Activated effector memory CD4-positive, alpha-beta T cell treated with Interleukin-2 at 50 U/mL for 16 hours (primary cell): ENCODE measurements at regions not wholly inside any gene's neighbourhood (a gene's known extent, or its start where the extent isn't known, plus 50 kb on each side); places are given as distances from the start of the nearest gene placed in this dataset.

Source experiments
- DNase-seq: peaks from one replicate; pipeline ENCODE4 v3.0.0-alpha.2; 2020

DNA sequence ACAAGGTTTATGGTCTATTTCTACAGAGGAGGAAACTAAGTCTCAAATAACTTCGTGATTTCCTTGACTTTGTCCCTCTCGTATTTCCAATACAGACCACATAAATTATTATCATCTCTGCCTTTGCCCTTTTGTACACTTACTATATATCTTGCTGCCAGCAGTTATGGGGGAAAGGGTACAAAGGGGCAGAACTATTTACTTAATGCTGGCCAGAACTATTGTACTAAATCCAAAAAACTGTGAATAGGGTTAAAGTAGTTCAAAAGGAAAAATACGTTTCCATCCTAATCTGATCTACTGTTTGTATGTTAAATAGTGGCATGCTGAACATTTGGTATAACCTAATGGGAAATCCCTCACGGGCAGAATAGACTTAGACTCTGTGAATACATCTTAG is 537.3 kb upstream of the SEMA6D start:
- DNase-seq = no peak

DNA sequence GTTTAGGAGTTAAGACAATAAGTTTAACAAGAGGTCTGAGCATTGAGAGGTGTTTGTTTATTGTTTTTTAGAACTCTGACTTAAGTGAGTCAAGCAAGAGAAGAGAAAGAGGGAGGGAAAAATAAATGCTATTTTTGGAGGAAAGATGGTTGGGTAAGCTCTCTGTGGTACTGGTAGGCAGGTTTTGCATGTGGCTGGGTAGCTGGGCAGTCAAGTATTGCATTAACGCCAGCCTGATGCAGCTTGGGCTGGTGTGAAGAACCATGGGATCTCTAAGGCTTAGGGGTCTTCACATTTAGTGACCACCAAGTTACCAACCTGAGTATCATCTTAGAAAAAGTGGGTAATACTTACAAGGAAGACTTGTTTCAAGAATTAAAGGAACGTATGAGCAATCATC is 534.5 kb upstream of the SEMA6D start:
- DNase-seq = no peak

DNA sequence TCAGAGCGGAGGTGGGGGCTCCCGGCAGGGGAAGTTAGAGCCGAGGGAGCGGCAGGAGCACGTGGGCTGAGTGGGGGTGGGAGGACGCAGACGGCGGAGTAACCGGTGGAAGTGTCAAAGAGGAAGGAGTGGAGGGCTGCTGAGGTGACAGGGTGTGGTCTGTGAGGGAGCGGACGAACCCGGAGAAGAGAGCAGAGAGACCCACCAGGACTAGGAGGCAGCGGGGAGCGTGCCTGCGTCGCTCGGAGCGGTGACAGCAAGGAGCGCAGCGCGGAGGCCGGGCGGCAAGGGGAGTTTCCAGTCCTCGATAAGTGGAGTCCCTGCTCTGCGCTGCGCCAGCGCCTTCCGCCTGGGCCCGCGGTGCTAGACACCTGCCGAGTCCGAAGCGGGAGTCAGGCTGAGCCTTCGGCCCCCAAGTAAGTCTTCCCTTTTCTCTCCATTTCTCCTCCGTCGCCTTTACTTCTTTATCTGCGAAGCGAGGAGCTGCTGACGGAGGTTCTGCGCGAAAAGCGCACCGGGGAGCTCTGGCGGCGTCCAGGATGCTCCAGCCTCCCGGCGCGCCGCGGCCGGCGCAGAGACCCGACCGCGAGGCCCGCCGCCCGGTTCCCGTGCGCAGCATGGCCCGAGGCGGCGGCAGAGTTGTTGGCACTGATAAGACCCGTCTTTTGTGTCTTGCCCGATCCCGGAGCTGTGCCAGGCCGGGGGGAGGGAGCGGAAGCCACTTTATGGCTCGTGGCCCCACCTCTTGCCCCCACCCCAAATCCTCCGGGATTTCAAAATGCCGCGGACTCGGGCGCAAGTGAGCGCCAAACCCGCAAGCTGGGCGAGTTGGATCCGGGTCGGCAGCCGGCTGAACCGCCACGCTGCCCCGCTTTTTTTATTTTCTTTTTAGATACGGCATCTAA is 533.0 kb upstream of the SEMA6D start:
- no peak for DNase-seq

DNA sequence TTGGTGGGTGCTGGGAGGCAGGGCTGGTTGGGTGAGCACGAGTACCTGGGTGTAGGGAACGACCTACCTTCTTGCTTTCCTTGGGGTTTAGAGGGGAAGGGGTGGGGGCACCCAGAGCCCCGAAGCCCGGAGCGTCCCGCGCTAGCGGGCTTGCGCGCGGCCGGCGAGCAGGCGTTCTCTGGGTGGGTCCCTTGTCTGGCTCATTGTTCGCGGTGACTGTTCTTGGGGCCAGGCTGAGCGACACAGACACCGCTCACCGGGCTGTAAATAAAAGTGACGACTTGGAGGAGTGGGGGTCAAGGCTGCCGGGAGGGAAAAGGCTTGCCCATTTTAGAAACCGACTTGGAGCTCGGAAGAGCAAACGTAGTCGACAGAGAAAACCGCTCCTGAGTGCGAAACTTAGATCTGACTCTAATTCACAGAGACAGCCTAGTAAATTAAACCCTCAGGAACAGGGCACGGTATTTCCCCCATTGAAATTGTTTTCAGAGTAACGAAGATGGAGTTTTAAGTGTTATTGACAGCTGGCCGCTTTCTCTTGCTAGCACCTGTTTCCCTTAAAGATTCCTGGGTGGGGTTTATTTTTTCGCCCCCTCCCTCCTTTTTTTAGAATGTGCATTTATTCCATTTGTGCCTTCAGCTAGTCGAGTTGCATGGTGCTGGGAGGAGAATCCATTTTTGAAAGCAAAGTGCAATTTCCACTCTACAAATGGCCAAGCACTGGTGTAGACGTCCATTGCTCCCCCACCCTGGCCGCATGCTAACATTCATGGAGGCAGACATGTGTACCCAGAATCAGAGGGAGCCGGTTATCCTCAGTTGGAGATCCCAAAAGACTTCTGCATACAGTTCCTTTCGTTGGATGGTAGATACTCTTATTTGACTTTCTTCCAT is 532.1 kb upstream of the SEMA6D start:
- DNase-seq = no peak

DNA sequence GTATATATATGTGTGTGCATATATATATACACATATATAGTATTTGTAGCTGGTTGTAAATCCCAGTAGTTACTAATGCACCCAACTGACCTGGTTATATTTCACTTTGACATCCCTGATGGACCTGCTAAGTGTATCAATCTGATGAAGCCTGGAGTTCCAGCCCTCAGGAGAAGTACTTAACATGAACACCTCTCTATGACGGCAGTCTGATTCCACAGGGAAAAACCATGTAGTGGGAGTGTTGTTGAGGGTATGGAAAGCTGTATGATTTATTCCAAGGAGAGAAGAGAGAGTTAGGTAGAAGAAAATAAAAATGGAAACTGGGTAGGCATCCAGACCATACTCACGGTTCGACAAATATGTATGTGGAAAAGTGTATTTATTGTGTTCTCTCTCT is 531.2 kb upstream of the SEMA6D start:
- no peak for DNase-seq

DNA sequence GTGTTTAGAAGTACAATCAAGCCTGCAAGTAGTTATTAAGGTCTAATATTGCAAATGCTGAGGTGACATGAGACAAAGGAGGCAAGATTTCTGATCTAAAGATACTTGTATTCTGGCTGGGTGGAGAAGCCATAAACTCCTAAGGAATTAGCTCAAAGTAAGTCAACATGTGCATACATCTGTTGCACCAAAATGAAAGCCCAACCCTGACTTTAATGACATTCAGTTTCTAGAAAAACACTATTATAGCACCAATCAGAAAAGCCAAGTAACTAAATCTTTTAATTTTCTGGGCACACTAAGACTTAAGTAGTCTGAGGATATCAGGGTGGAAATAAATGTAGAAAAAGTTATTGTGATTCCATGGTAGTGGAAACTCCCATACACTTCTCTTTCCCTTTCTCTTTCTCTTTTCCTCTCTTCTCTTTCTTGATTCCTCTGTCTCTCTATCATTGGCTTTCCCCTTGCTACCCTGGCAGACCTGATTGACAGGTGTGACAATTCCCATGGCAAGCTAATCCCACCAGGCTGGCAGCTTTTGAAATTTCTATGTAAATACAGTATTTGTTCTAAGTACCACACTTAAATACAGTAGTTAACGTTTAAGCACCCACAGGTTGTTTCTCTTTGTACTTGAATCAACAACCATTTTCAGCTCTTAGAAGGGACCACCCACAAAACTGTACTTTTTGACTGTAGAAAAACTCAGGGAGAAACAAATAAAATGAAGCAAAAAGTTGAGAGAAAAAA is 528.4 kb upstream of the SEMA6D start:
- DNase-seq = no peak

DNA sequence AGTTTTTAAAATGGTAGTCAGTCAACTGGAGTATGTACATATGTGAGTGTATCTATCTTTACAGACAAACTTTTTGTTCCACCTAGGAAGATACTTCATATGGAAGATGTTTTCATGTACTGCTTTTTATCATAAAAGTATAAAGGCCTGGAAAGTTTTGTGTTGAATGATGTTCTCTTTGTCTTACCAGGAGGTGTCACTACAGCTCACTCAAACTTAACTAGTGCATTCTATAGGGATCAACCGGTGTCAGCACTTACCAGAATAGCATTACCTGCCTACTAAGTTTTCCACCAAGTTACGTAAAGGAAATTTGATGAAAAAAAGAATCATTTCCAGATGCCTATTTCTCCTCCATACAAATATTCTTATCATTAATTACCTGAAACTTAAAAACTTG is 522.6 kb upstream of the SEMA6D start:
- no peak for DNase-seq

DNA sequence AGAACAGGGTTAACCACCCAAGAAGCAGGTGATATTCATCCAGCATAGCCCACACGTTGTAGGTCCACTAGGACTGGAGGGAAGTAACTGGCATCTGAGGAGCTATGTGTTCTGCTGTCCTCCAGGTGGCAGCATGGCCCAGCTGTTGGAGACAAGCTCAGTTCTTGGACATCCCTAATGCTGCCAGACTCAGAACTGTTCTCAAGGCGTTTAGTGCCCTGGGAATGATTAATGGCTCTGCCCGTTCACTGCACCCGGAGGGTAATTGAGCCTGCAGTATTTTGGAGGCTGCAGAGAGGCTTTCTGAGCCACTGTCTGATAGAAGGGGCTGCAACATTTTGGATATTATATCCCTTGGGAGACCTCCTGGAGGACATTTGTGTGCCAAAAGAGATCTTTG is 521.3 kb upstream of the SEMA6D start:
- no peak for DNase-seq

DNA sequence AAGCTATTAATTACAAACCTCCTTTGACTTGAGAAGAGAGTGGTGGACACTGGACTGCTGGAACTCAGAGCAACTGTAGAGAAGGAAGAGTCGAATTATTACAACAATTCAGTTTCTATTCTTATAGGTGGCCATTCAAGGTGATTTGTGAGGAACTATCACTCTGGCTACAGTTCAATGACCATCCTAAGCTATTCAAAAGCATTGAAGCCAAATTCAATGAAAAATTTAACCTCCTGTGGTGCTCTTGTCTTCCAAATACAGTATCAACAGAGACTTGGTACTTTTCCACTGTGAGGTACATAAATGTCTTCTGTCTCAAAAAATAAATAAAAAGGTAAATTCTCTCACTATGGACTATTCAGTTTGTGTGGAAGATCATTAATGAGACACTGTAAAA is 513.3 kb upstream of the SEMA6D start:
- no peak for DNase-seq

DNA sequence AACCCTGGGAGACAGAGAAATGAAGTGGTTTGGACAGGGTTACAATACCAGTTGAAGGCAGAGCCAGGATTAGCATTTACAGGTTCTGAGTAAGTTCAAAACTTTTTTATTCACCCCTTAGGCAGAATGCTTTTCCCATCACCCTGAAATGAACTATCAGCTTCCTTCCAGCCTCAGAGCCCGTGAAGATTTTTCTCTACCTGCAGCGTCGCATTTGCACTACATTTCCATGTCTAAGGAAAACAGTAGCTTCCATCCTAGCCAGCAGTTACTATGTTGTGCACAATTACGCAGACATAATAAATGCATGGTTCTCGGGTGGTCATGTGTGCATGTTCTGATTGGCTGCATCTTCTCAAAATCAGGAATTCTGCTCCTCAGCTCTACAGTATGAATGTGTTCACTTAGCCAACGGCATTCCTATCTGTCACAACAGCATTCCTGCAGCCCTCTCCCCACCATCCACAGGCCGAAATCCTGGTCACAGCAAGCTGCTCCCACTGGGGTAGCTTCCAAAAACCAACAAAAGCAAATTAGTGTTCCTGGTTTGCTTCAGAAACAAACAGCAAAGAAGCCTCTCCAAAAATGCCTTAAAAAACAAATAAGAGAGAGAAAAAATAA is 510.8 kb upstream of the SEMA6D start:
- DNase-seq = no peak

DNA sequence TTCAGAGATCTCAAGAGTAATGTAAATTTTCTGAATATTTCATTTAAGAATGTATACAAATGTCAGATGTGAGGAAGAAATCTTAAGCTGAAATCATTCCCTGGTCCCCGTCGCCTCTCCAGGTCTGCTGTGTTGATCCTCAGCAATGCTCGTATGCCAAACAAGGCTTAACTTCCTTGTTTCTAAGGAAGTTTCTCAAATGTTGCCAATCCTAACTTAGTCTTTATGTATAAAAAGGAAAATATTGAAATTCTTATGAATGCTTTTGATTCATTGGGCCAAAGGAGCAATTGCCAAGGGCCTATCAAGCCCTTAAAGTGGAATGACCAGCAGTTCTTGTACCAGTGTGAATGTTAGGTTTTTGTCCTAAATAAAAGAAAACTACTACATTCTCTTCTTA is 507.7 kb upstream of the SEMA6D start:
- DNase-seq = no peak

DNA sequence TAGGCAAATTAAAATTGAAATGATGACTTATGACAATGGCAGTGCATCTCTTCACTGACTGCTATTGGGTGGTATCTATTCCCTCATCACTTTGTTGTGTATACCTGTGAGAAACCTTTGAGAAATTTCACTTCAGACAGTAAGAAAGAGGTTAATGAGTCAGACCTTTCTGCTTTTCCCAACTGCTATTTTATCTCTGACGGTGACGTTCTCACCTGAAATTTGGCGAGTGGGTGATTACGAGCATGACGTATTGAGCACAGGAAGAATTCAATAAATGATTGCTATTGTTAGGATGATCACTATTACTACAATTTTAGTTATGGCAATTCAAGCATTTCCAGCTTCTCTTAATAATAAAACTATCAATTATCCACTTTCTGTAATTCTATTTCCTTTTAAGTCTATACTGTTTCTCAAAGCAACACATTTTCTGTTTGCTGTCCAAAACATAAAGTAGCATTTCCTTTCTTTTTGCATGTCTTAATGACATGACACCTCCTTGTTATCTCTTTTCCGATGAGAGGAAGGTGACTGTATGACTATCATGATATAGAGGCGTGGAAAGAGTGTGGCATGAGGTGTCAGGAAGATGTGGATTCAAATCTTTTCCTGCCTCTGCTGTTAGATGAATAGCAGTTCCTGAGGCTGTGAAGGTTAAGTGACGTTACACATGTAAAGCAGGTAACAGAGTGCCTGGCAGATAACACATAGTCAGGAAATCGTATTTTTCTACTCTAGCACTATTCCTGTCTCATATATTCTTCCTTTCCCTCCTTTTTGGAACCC is 504.9 kb upstream of the SEMA6D start:
- DNase-seq = no peak

DNA sequence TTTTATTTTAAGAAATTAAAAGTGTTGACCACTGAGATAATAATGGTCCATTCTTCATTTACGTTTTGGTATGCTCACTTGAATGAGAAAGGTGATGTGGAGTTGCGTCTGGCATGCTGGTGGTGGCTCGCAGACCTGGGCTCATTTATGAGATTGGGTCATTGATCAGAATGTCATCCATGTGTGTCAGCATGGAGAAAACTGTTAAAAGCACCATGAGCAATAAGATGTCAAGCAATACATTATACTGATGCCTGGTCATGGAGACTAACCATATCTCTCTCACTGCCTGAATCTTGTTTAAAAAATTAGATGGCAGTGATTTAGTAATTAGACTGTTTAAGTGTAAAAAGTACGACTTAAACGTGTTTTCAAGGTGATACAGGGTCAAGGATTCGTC is 503.4 kb upstream of the SEMA6D start:
- no peak for DNase-seq

DNA sequence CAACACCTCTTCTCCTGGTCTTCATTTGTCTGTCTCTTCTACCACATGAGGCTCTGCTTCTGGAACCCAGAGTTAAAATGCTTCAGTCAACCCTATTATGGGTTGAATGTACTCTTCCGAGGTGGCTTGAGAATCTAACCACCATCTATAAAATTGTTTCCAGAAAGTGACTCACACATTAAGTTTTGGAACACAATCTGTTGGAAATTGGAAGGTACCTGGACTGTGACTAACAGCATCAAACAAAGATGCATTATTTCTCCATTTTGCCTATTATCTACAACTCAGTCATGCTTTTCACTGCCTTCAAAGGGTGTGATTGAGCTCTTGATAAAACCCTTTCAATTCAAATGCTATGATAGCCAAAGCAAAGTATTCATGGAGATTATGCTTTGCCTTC is 499.0 kb upstream of the SEMA6D start:
- no peak for DNase-seq

DNA sequence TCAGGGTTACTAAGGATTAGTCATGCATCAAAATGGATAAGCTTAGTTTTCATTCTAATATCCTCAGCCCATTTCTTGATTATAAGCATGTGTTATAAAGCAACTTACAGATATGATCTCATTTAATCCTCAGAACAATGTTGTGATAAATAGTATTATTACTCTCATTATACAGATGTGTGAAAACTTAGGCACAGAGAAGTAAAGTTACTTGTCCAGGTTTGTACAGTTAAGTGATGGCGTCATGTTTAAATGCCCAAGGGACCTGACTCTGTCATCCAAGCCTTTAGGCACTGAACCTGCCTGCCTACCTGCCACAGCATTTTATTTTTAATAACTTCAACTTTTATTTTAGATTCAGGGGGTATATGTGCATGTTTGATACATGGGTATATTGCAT is 472.9 kb upstream of the SEMA6D start:
- no peak for DNase-seq

DNA sequence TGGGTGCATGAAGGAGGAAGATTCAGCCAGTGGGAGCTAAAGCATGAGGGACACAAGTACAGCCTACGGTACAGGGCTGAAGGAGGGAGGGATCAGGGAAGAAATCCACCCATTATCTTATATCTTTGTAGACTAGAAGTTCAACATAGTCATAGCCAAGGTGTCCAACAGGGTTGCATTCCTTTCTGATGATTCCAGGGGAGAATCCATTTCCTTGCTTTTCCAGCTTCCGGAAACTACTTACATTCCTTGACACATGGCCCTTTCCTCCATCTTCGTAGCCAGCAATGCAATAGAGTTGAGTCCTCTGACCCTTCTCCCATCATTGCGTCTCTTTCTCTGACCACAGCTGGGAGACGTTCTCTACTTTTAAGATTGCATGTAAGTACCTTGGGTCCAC is 471.0 kb upstream of the SEMA6D start:
- no peak for DNase-seq

DNA sequence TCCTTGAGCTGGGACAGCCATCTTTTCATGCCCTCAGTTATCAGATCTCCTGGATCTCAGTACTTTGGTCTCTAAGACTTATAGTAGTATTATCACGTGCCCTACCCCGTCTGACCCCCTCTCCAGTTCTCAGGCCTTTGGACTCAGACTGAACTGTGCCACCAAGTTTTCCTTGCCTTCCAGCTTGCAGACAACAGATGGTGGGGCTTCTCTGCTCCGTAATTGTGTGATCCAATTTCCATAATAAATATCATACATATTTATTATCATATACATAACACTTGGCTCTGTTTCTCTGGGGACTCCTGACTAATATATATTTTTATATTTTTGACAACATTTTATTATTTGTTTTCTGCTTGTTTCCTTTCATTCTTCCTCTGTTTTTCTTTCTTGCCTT is 458.8 kb upstream of the SEMA6D start:
- no peak for DNase-seq

DNA sequence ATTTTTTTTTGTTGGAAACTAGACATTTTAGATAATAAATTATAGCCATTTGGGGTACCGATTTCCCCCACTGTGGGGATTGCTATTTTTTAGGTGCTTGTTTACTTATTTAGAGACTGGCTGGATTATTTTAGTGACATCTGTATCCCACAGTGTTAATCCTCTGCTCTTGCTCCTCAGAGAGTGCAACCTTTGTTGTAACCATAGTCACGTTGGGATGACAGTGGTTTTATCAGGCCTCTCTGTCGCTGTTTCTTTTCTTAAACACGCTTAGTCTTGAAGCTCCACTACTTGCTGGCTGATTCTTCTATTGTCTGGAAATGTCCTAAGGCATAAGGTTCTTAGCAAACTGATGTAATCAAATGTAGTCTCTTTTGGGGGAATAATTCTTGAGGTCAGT is 451.6 kb upstream of the SEMA6D start:
- DNase-seq = no peak

DNA sequence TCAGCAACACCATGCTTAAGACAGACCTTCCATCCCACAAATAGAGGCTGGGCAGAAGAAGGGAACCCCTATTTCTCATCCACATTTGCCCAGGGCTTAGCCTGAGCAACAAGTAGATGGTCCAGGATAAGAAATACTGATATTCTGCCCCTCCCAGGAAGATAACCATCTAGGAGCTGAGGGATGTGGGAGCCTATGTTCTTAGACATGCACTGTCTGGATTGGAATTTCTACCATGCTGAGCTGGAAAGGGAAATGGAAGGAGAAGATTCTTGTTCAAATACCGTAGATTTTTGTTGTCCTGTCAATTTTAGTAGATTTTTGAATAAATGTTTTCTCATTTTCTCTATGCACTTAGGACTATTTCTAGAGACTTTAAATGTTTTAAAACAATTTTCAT is 450.7 kb upstream of the SEMA6D start:
- DNase-seq = no peak

DNA sequence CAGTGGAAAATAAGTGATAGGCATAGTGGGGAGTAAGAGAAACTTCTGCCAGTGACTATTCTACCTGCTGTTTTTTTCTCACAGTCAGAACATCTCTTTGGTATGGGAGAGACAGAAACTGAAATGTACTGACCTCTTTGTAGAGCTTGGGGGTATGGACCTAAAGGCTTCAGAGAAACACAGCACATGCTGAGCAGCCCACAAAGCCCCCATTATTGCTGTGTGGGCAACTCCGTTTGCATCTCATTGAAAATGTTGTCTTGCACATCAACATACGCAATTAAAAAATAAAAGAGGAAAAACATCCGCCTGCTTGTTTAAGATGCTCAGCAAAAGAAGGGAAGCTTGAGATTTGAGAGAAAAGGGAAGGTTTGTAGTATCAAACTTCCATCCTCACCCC is 443.4 kb upstream of the SEMA6D start:
- no peak for DNase-seq

DNA sequence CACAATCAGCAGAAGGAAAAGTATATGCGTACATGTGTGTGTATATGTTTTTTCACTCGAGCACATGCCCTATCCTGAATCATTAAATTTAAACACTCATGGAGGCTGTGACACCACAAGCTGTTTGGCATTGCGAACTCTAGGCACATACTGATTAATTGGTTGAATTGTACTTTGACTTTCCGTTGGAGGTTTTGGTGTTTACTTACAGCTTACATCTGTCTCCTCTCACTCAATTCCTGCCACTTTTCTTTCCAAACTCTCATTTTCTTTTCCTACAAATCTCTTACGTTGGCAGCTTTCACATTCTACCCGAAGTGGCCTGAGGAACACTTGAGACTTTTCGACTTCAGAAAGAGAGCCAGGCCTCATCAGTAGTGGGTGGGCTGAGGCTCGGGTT is 434.1 kb upstream of the SEMA6D start:
- DNase-seq = no peak

DNA sequence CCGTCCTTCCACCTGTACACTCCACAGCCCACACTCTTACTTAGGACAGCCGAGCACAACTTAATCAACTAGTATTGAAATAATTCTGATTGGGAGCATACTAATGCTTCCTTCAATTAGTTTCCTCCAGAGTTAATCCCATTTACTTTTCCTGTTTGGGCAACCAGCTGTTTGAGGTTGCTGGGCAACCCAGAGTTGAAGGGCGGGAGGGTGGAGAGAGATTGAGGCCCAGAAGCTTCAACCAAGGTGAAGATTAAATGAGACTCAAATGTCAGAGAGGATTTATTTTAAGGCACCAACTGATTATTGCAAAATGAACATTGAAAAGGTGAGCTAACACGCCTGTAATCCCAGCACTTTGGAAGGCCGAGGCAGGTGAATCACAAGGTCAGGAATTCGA is 428.5 kb upstream of the SEMA6D start:
- no peak for DNase-seq
